ENCODE measurements at regions not wholly inside any gene's neighbourhood (a gene's known extent, or its start where the extent isn't known, plus 50 kb on each side); places are given as distances from the start of the nearest gene placed in this dataset.

- no peak for TF ChIP-seq POLR2A (IDR thresholded peaks at IDR 0.05)
- TF ChIP-seq, protein P1, sequence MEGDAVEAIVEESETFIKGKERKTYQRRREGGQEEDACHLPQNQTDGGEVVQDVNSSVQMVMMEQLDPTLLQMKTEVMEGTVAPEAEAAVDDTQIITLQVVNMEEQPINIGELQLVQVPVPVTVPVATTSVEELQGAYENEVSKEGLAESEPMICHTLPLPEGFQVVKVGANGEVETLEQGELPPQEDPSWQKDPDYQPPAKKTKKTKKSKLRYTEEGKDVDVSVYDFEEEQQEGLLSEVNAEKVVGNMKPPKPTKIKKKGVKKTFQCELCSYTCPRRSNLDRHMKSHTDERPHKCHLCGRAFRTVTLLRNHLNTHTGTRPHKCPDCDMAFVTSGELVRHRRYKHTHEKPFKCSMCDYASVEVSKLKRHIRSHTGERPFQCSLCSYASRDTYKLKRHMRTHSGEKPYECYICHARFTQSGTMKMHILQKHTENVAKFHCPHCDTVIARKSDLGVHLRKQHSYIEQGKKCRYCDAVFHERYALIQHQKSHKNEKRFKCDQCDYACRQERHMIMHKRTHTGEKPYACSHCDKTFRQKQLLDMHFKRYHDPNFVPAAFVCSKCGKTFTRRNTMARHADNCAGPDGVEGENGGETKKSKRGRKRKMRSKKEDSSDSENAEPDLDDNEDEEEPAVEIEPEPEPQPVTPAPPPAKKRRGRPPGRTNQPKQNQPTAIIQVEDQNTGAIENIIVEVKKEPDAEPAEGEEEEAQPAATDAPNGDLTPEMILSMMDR (IDR thresholded peaks at IDR 0.05): no peak
- TF ChIP-seq POLR2AphosphoS5 (IDR thresholded peaks at IDR 0.05): no peak
- TF ChIP-seq EP300 (IDR thresholded peaks at IDR 0.05): no peak
- no peak for ATAC-seq (ENCODE audit: low FRiP score in 2 of 2)
- 73 to 77% methylated on average over 1 of the region's 1 CpG for WGBS, 2 donors
Measured at GRCh38 chr2:51720826-51721225, 688.9 kb upstream of the NRXN1 start.

DNA sequence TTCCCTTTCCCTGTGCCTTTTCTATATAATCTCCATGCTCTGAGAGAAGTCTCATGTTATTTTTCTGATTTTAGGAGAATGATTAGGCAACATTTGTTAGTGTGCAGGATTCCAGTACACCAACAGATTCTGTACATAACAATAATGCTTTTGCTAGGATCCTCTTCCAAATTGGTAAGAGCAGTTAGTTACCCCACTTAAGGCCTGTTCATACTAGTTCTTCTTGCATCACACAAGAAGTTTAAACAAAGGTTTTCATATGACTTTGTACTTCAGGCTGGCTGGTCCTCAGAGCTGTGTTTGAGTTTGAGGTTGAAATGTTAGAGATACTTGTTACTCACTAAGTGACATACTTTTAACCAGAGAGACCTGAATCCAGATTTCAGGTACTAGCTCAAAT is 686.9 kb upstream of the NRXN1 start:
- no peak for DNase-seq
- H3K9me3 ChIP-seq: no peaks in the 10 kb centered on the region
- ATAC-seq (ENCODE audit: low FRiP score in 2 of 2): no peak
- TF ChIP-seq POLR2AphosphoS5 (IDR thresholded peaks at IDR 0.05) (no peak), EP300 (IDR thresholded peaks at IDR 0.05) (no peak), POLR2A (IDR thresholded peaks at IDR 0.05) (no peak)
- TF ChIP-seq, protein P1 (IDR thresholded peaks at IDR 0.05): no peak
- no peaks in the 10 kb centered on the region for H3K27me3 ChIP-seq
- no peak overlapping the region for H3K4me3 ChIP-seq
- H3K4me1 ChIP-seq: no peaks in the 10 kb centered on the region
- no peaks in the 10 kb centered on the region for H3K36me3 ChIP-seq
- H3K27ac ChIP-seq: no peak overlapping the region

More at GRCh38 chr2:51720826-51721225, 688.9 kb upstream of the NRXN1 start:
- Histone ChIP-seq H3K4me3 (no peak overlapping the region), H3K27ac (no peak overlapping the region), H3K4me1 (no peaks in the 10 kb centered on the region), H3K9me3 (no peaks in the 10 kb centered on the region), H3K36me3 (no peaks in the 10 kb centered on the region), H3K27me3 (no peaks in the 10 kb centered on the region)
- DNase-seq: no peak

DNA sequence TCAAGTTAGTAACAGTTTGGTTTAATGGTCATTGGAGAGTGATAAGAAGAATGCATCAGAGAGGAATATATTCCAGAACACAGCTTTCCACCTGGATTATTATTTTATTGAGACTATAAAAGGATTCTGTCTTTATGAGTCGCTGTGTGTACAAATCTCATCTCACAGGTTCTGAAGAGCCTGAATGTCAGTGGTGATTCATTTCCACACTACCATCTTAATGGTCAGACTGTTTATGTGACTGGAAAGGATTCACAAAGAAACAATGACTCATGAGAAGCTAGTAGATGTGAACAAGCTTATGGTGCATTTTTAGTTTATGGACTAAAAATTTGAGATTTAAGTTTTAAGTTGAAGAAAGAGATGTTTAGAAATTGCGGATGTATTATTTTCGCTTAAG is 685.4 kb upstream of the NRXN1 start:
- no peaks in the 10 kb centered on the region for H3K36me3 ChIP-seq
- no peak overlapping the region for H3K4me3 ChIP-seq
- no peaks in the 10 kb centered on the region for H3K9me3 ChIP-seq
- H3K4me1 ChIP-seq: no peaks in the 10 kb centered on the region
- no peak for DNase-seq
- no peak overlapping the region for H3K27ac ChIP-seq
- WGBS, 2 donors: 89 to 91% methylated on average over 3 of the region's 3 CpGs
- no peak for ATAC-seq (ENCODE audit: low FRiP score in 2 of 2)
- TF ChIP-seq POLR2A (IDR thresholded peaks at IDR 0.05) (no peak), EP300 (IDR thresholded peaks at IDR 0.05) (no peak), POLR2AphosphoS5 (IDR thresholded peaks at IDR 0.05) (no peak)
- no peaks in the 10 kb centered on the region for H3K27me3 ChIP-seq

GRCh38 chr2:51711766-51712165 is 679.8 kb upstream of the NRXN1 start:
- no peak for ATAC-seq (ENCODE audit: low FRiP score in 2 of 2)
- H3K27ac ChIP-seq: no peak overlapping the region
- TF ChIP-seq, protein P1 (IDR thresholded peaks at IDR 0.05): no peak
- TF ChIP-seq POLR2A (IDR thresholded peaks at IDR 0.05) (no peak), POLR2AphosphoS5 (IDR thresholded peaks at IDR 0.05) (no peak), EP300 (IDR thresholded peaks at IDR 0.05) (no peak)
- DNase-seq: no peak
- H3K27me3 ChIP-seq: no peaks in the 10 kb centered on the region
- no peaks in the 10 kb centered on the region for H3K4me1 ChIP-seq
- no peaks in the 10 kb centered on the region for H3K36me3 ChIP-seq
- H3K4me3 ChIP-seq: no peak overlapping the region
- WGBS, 2 donors: 74 to 86% methylated on average over 3 of the region's 3 CpGs
- no peaks in the 10 kb centered on the region for H3K9me3 ChIP-seq

DNA sequence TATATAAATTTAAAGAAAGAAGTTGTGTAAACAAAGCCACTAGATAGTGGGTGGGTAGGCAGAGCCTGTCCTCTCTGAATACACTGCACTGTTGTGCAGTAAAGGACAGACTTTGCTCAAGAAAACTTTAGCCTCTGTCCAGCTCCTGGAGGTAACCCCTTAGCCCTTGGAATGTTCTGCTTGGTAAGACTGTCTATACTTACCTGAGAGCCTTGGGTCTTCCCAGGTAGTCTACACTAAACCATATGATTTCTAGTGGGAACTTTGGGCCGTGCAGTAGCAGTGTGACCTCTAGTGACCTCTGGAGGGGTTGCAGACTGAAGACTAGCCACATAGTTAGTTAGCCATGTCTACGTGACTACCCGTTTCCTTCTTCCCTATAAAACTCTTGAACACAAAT is 678.3 kb upstream of the NRXN1 start:
- no peaks in the 10 kb centered on the region for H3K27me3 ChIP-seq
- no peak overlapping the region for H3K27ac ChIP-seq
- WGBS, 2 donors: 43 to 45% methylated on average over 3 of the region's 3 CpGs
- H3K36me3 ChIP-seq: no peaks in the 10 kb centered on the region
- DNase-seq (no peak), ATAC-seq (ENCODE audit: low FRiP score in 2 of 2) (peak in 1 of 2 donors; percentile 57)
- H3K4me3 ChIP-seq: no peak overlapping the region
- TF ChIP-seq EP300 (IDR thresholded peaks at IDR 0.05): no peak
- TF ChIP-seq POLR2AphosphoS5 (IDR thresholded peaks at IDR 0.05): no peak
- H3K9me3 ChIP-seq: no peaks in the 10 kb centered on the region
- no peaks in the 10 kb centered on the region for H3K4me1 ChIP-seq

GRCh38 chr2:51707625-51708024 is 675.7 kb upstream of the NRXN1 start:
- H3K4me3 ChIP-seq: no peak overlapping the region
- TF ChIP-seq EP300 (IDR thresholded peaks at IDR 0.05) (no peak), POLR2AphosphoS5 (IDR thresholded peaks at IDR 0.05) (no peak), POLR2A (IDR thresholded peaks at IDR 0.05) (no peak)
- TF ChIP-seq, protein P1 (IDR thresholded peaks at IDR 0.05): no peak
- H3K9me3 ChIP-seq: no peaks in the 10 kb centered on the region
- ATAC-seq (ENCODE audit: low FRiP score in 2 of 2) (no peak), DNase-seq (no peak)
- H3K27me3 ChIP-seq: no peaks in the 10 kb centered on the region
- 81 to 90% methylated on average over 3 of the region's 3 CpGs for WGBS, 2 donors
- H3K36me3 ChIP-seq: no peaks in the 10 kb centered on the region
- no peaks in the 10 kb centered on the region for H3K4me1 ChIP-seq
- no peak overlapping the region for H3K27ac ChIP-seq
